ENCODE measurements at regions not wholly inside any gene's neighbourhood (a gene's known extent, or its start where the extent isn't known, plus 50 kb on each side); places are given as distances from the start of the nearest gene placed in this dataset.
"Not testable (repeated sequence)": the region's sequence is repeated elsewhere in the genome, so short reads cannot be mapped to it uniquely, and the experiment has no call there.

- no peak for DNase-seq (ENCODE audit: low read depth in 3 of 3)
Measured at GRCh38 chr9:87781331-87781730, 55.4 kb downstream of the CTSL start.

GRCh38 chr9:87783180-87783579 lies 57.3 kb downstream of the CTSL start:
- DNase-seq (ENCODE audit: low read depth in 3 of 3), result no peak

GRCh38 chr9:87785315-87785970 lies 59.5 kb downstream of the CTSL start:
- not testable (repeated sequence) for DNase-seq (ENCODE audit: low read depth in 3 of 3)

GRCh38 chr9:87786423-87786822 lies 60.5 kb downstream of the CTSL start:
- no peak for DNase-seq (ENCODE audit: low read depth in 3 of 3)

- no peak for DNase-seq (ENCODE audit: low read depth in 3 of 3)
Measured at GRCh38 chr9:87786876-87787275, 61.0 kb downstream of the CTSL start.

GRCh38 chr9:87787735-87788134 lies 61.8 kb downstream of the CTSL start:
- no peak for DNase-seq (ENCODE audit: low read depth in 3 of 3)

GRCh38 chr9:87792831-87793288 lies 66.9 kb downstream of the CTSL start:
- DNase-seq (ENCODE audit: low read depth in 3 of 3), result peak; percentile 27 to 55 (median 27)

GRCh38 chr9:87793292-87793691 lies 67.4 kb downstream of the CTSL start:
- DNase-seq (ENCODE audit: low read depth in 3 of 3), result no peak

GRCh38 chr9:87795178-87795577 lies 69.3 kb downstream of the CTSL start:
- no peak for DNase-seq (ENCODE audit: low read depth in 3 of 3)

GRCh38 chr9:87796196-87796595 lies 70.3 kb downstream of the CTSL start:
- DNase-seq (ENCODE audit: low read depth in 3 of 3), result no peak

GRCh38 chr9:87798261-87798833 lies 72.4 kb downstream of the CTSL start:
- DNase-seq (ENCODE audit: low read depth in 3 of 3), result no peak

- DNase-seq (ENCODE audit: low read depth in 3 of 3), result no peak
Measured at GRCh38 chr9:87799503-87799902, 73.6 kb downstream of the CTSL start.

GRCh38 chr9:87800456-87800855 lies 74.5 kb downstream of the CTSL start:
- no peak for DNase-seq (ENCODE audit: low read depth in 3 of 3)

- DNase-seq (ENCODE audit: low read depth in 3 of 3), result no peak
Measured at GRCh38 chr9:87801013-87801412, 75.1 kb downstream of the CTSL start.

GRCh38 chr9:87803166-87803565 lies 77.2 kb downstream of the CTSL start:
- no peak for DNase-seq (ENCODE audit: low read depth in 3 of 3)

- DNase-seq (ENCODE audit: low read depth in 3 of 3), result no peak
Measured at GRCh38 chr9:87803623-87804345, 77.9 kb downstream of the CTSL start.

- DNase-seq (ENCODE audit: low read depth in 3 of 3), result no peak
Measured at GRCh38 chr9:87805259-87805658, 77.4 kb upstream of the SPATA31E1 start.

GRCh38 chr9:87810008-87810407 lies 72.7 kb upstream of the SPATA31E1 start:
- DNase-seq (ENCODE audit: low read depth in 3 of 3), result no peak

GRCh38 chr9:87810679-87811178 lies 71.9 kb upstream of the SPATA31E1 start:
- DNase-seq (ENCODE audit: low read depth in 3 of 3), result no peak

GRCh38 chr9:87812375-87813118 lies 70.1 kb upstream of the SPATA31E1 start:
- peak; percentile 16 to 38 (median 27) for DNase-seq (ENCODE audit: low read depth in 3 of 3)

- DNase-seq (ENCODE audit: low read depth in 3 of 3), result no peak
Measured at GRCh38 chr9:87813119-87813463, 69.6 kb upstream of the SPATA31E1 start.

GRCh38 chr9:87816036-87816435 lies 66.6 kb upstream of the SPATA31E1 start:
- no peak for DNase-seq (ENCODE audit: low read depth in 3 of 3)
